ENCODE measurements at regions not wholly inside any gene's neighbourhood (a gene's known extent, or its start where the extent isn't known, plus 50 kb on each side); places are given as distances from the start of the nearest gene placed in this dataset.

DNA sequence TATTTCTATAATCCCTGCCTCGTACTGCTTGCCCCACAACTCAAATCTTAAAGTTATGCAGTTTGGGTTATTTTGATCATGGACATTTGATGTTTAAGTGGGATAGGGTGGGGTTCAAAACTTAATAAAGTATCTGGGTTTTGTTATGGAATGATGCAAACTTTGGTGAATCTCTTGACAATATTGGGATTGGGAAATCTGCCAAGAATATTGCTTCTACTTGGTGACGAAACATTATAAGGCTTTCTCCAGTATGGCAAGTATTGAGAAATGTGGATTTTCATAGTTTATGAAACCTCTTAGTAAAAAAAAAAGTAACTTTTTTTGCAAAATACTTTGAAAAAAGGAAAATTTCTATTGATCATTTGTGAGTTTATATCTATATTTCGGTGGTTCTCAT is 130.8 kb upstream of the SFRP2 start:
- no peak for ATAC-seq
- SMC1A ChIA-PET (ENCODE audit: uncharacterized antibody, unreplicated experiment), result no interaction called here

More for the DNA sequence above, 130.8 kb upstream of the SFRP2 start:
- H3K79me2 ChIP-seq (ENCODE audit: control insufficient read depth, insufficient read depth, low read length), result no peaks in the 10 kb centered on the region
- H3K4me1 ChIP-seq (ENCODE audit: control insufficient read depth, insufficient read depth, low read length), result peaks cover 6% of the 10 kb centered on the region; the same call in 1 of the 2 replicates
- no peak overlapping the region for H3K4me3 ChIP-seq
- H3K36me3 ChIP-seq (ENCODE audit: control insufficient read depth in 2 of 2, insufficient read depth in 2 of 2, low read length in 1 of 2), result no peaks in the 10 kb centered on the region
- no peaks in the 10 kb centered on the region for H4K20me1 ChIP-seq (ENCODE audit: control insufficient read depth, insufficient read depth)
- TF ChIP-seq, protein P1, sequence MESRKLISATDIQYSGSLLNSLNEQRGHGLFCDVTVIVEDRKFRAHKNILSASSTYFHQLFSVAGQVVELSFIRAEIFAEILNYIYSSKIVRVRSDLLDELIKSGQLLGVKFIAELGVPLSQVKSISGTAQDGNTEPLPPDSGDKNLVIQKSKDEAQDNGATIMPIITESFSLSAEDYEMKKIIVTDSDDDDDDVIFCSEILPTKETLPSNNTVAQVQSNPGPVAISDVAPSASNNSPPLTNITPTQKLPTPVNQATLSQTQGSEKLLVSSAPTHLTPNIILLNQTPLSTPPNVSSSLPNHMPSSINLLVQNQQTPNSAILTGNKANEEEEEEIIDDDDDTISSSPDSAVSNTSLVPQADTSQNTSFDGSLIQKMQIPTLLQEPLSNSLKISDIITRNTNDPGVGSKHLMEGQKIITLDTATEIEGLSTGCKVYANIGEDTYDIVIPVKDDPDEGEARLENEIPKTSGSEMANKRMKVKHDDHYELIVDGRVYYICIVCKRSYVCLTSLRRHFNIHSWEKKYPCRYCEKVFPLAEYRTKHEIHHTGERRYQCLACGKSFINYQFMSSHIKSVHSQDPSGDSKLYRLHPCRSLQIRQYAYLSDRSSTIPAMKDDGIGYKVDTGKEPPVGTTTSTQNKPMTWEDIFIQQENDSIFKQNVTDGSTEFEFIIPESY (IDR thresholded peaks at IDR 0.05), result no peak
- no peak for TF ChIP-seq PAX5 (IDR thresholded peaks at IDR 0.05; ENCODE audit: borderline replicate concordance, low read depth, low read length)
- TF ChIP-seq, protein P2, sequence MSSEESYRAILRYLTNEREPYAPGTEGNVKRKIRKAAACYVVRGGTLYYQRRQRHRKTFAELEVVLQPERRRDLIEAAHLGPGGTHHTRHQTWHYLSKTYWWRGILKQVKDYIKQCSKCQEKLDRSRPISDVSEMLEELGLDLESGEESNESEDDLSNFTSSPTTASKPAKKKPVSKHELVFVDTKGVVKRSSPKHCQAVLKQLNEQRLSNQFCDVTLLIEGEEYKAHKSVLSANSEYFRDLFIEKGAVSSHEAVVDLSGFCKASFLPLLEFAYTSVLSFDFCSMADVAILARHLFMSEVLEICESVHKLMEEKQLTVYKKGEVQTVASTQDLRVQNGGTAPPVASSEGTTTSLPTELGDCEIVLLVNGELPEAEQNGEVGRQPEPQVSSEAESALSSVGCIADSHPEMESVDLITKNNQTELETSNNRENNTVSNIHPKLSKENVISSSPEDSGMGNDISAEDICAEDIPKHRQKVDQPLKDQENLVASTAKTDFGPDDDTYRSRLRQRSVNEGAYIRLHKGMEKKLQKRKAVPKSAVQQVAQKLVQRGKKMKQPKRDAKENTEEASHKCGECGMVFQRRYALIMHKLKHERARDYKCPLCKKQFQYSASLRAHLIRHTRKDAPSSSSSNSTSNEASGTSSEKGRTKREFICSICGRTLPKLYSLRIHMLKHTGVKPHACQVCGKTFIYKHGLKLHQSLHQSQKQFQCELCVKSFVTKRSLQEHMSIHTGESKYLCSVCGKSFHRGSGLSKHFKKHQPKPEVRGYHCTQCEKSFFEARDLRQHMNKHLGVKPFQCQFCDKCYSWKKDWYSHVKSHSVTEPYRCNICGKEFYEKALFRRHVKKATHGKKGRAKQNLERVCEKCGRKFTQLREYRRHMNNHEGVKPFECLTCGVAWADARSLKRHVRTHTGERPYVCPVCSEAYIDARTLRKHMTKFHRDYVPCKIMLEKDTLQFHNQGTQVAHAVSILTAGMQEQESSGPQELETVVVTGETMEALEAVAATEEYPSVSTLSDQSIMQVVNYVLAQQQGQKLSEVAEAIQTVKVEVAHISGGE (CRISPR knock-in tag; IDR thresholded peaks at IDR 0.05), result no peak
- TF ChIP-seq NFYB (IDR thresholded peaks at IDR 0.05; ENCODE audit: insufficient read depth, low read depth, low read length), result no peak
- TF ChIP-seq HCFC1 (IDR thresholded peaks at IDR 0.05; ENCODE audit: low read length), result no peak
- no peak for TF ChIP-seq STAT1 (conservative IDR thresholded peaks at IDR 0.05)
- no peaks in the 10 kb centered on the region for H3K9me3 ChIP-seq (replicated peaks; ENCODE audit: control insufficient read depth, insufficient read depth, low read length)
- no peak overlapping the region for H3K9ac ChIP-seq (ENCODE audit: control insufficient read depth, insufficient read depth, low read length)
- no peak overlapping the region for H3K27ac ChIP-seq (ENCODE audit: control insufficient read depth, insufficient read depth)
- intact Hi-C loops (cut with micrococcal nuclease; ENCODE audit: unreplicated experiment) (no loop called here), in situ Hi-C loops (cut with MboI) (no loop called here)
- ChIA-PET POLR2A (no interaction called here), RAD21 (ENCODE audit: unreplicated experiment) (no interaction called here), CTCF (no interaction called here)
- WGBS (ENCODE audit: insufficient coverage, insufficient replicate concordance, low lambda C conversion rate, missing lambda C conversion rate), result 33% methylated on average over 3 of the region's 3 CpGs
- no peak overlapping the region for H2AFZ ChIP-seq (ENCODE audit: control insufficient read depth, low read depth, low read length)
- no peak for FAIRE-seq
- no peaks in the 10 kb centered on the region for H3K27me3 ChIP-seq (replicated peaks in 1 of 2; ENCODE audit: control insufficient read depth in 2 of 2, insufficient read depth in 2 of 2, low read length in 1 of 2)
- no peak overlapping the region for H3K4me2 ChIP-seq (ENCODE audit: control insufficient read depth, insufficient read depth)
- DNase-seq (ENCODE audit: low read depth, low spot score), result no peak
- BruUV-seq (replicated peaks), result no TSS peak
